Muscle layer of colon (tissue), 2 donors: ENCODE measurements at regions not wholly inside any gene's neighbourhood (a gene's known extent, or its start where the extent isn't known, plus 50 kb on each side); places are given as distances from the start of the nearest gene placed in this dataset.
"Not testable (repeated sequence)": the region's sequence is repeated elsewhere in the genome, so short reads cannot be mapped to it uniquely, and the experiment has no call there.

Experiments
- H3K27ac ChIP-seq: one replicate; pipeline ENCODE4 v1.7.0; 2013; ENCODE audit warnings: low read depth, mild to moderate bottlenecking, low read length, moderate library complexity
- H3K27me3 ChIP-seq, 2 donors: one replicate each; pipeline ENCODE4 v1.7.0; 2013; ENCODE audit warnings: low read length in 2 of 2, mild to moderate bottlenecking in 2 of 2; ENCODE audit not compliant: insufficient read depth in 2 of 2, control insufficient read depth in 1 of 2
- H3K36me3 ChIP-seq: one replicate; pipeline ENCODE4 v1.7.0; 2013; ENCODE audit warnings: mild to moderate bottlenecking, low read length; ENCODE audit not compliant: insufficient read depth
- H3K4me1 ChIP-seq: one replicate; pipeline ENCODE4 v1.7.0; 2013; ENCODE audit warnings: mild to moderate bottlenecking, low read length; ENCODE audit not compliant: insufficient read depth
- H3K4me3 ChIP-seq, 2 donors: one replicate each; pipeline ENCODE4 v1.7.0; 2013; ENCODE audit warnings: low read length in 2 of 2, low read depth in 1 of 2, mild to moderate bottlenecking in 1 of 2, moderate library complexity in 1 of 2
- H3K9ac ChIP-seq: one replicate; pipeline ENCODE4 v1.7.0; 2013; ENCODE audit warnings: low read length
- H3K9me3 ChIP-seq: one replicate; pipeline ENCODE4 v1.7.0; 2013; ENCODE audit warnings: mild to moderate bottlenecking, low read length
- donor health status: abdominal sarcoma.
- donor health status: Adenocarcinoma of cecum.

DNA sequence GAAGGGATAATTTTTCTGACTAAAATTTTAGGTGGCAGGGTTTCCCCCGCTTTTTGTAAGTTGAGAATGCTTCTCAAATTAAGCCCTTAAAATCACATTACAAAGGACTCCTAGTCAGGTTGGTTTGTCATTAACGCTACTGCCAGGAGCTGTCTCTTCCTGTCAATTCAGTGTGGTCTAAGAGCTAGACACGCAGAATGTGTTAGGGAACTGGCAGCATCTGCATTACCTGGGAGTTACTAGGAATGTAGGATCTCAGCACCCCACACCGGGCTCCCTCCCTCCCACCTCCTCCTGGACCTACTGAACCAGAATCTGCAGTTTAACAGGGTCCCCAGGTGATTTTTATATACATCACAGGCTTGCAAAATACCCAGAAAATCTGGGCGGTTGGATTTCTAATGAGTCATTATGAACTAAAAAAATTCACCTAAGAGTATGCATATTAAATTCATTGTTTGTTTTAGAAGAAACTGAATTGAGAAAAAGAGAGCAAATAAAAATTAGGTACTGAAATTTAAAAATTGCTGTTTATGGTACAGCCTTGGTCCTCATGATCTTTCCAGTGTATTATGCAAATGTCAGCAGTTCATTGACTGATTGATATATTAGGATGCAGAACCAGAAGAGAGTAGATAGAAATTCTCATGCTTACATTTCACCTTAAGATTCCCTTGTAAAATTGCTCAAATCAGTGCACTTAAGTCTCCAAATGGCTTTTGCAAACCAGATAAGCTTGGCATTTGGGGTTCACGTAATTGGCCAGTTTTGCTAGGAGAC lies 130.9 kb upstream of the ITGA6 start:
- Histone ChIP-seq H3K36me3 (no peaks in the 10 kb centered on the region), H3K4me1 (no peaks in the 10 kb centered on the region), H3K9ac (no peak overlapping the region), H3K4me3 (no peak overlapping the region), H3K27ac (no peak overlapping the region), H3K9me3 (no peaks in the 10 kb centered on the region), H3K27me3 (no peaks in the 10 kb centered on the region)

DNA sequence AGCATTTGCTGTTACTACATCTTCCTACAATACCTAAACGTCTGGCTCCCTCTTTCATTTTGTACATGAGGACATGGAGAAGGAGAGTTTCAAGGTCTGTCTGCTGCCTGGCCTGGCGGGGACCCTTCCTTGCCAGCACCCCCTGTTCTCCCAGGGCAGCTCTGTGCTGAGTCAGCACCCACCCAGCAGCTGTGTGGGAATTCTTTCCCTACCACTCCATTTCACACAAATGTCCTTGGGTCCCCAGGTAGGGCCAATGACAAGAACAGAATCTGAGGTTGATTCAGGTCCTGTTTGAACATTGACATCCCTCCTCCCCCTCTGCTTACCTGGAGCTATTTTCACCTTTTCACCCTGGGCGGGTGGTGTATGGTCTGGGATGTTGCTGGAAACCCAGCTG lies 129.9 kb upstream of the ITGA6 start:
- Histone ChIP-seq H3K9me3 (no peaks in the 10 kb centered on the region), H3K27ac (no peak overlapping the region), H3K4me3 (no peak overlapping the region), H3K36me3 (no peaks in the 10 kb centered on the region), H3K27me3 (no peaks in the 10 kb centered on the region), H3K9ac (no peak overlapping the region), H3K4me1 (no peaks in the 10 kb centered on the region)

DNA sequence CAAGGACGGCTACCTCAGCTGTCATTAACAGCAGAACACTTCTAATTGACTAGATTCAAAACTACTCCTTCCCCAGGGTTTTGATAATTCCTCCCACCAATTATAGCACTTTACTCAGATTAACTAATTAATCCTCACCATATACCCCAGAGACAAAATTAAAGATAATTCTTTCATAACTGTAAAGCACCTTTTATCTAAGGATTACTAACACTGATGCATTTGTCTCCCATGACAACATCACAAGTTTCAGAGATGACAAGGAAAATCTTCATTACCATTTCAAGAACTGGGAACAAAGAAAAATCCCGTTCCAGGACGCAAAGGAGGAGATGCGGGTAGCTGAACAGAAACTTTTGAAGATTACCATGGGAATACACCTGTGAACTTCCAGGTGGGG lies 129.4 kb upstream of the ITGA6 start:
- H3K9ac ChIP-seq = no peak overlapping the region
- H3K36me3 ChIP-seq = no peaks in the 10 kb centered on the region
- H3K9me3 ChIP-seq = no peaks in the 10 kb centered on the region
- H3K4me3 ChIP-seq = no peak overlapping the region
- no peak overlapping the region for H3K27ac ChIP-seq
- H3K4me1 ChIP-seq = no peaks in the 10 kb centered on the region
- no peaks in the 10 kb centered on the region for H3K27me3 ChIP-seq

DNA sequence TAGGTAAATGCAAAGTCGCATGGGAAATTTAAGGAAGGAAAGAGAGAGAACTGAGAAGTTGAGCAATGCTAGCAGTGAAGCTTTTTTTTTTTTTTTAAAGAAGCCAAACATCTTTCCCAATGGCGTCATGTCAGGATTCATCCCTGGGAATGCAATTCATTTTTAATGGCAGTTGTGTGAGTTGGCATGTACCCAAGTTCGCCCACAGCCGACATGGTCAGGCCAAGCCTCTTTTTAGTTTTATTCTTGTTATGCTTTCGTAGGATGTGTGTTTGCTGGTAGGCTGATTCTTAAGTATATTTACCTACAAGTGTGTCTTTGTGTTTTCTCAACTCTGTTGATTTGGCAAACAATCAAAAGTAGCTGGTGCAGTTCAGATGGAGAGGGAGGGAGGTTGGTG lies 127.6 kb upstream of the ITGA6 start:
- Histone ChIP-seq H3K9me3 (no peaks in the 10 kb centered on the region), H3K27me3 (no peaks in the 10 kb centered on the region), H3K4me3 (no peak overlapping the region), H3K36me3 (no peaks in the 10 kb centered on the region), H3K27ac (no peak overlapping the region), H3K9ac (no peak overlapping the region), H3K4me1 (no peaks in the 10 kb centered on the region)

DNA sequence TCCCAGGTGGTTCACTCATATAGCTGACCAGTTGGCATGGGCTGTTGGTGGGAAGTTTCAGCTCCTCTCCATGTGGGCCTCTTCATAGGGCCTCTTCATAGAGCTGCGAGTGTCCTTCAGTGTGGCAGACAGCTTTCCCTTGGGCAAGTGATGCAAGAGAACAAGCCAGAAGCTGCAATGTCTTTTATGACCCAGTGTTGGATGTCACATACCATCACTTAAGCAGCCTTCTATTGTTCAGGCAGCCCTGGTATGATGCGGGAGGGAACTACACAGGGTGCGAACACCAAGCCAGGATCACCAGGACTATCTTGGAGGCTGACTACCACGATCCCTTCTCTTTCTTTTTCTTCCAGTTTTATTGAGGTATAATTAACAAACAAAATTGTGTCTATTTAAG lies 126.5 kb upstream of the ITGA6 start:
- no peaks in the 10 kb centered on the region for H3K9me3 ChIP-seq
- no peaks in the 10 kb centered on the region for H3K4me1 ChIP-seq
- no peak overlapping the region for H3K27ac ChIP-seq
- no peak overlapping the region for H3K4me3 ChIP-seq
- no peak overlapping the region for H3K9ac ChIP-seq
- H3K27me3 ChIP-seq = no peaks in the 10 kb centered on the region
- H3K36me3 ChIP-seq = no peaks in the 10 kb centered on the region

DNA sequence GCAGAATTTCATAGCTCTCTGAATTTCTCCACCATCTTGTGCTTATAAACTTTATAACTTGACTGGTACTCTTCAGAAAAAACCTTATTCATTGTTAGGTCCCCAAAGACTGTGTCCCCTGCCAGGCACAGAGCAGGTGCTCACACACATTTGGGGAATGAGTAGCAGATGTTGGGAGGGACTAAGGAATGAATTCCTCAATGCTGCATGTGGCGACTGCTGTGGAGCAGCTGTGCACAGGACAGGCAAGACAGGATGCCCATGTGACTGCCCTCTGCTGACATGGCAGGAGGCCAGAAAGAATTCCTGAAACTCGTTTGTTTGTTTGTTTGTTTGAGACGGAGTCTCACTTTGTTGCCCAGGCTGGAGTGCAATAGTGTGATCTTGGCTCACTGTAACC lies 122.3 kb upstream of the ITGA6 start:
- H3K9me3 ChIP-seq = no peaks in the 10 kb centered on the region
- no peaks in the 10 kb centered on the region for H3K36me3 ChIP-seq
- H3K9ac ChIP-seq = no peak overlapping the region
- no peaks in the 10 kb centered on the region for H3K4me1 ChIP-seq
- no peak overlapping the region for H3K27ac ChIP-seq
- no peaks in the 10 kb centered on the region for H3K27me3 ChIP-seq
- no peak overlapping the region for H3K4me3 ChIP-seq

DNA sequence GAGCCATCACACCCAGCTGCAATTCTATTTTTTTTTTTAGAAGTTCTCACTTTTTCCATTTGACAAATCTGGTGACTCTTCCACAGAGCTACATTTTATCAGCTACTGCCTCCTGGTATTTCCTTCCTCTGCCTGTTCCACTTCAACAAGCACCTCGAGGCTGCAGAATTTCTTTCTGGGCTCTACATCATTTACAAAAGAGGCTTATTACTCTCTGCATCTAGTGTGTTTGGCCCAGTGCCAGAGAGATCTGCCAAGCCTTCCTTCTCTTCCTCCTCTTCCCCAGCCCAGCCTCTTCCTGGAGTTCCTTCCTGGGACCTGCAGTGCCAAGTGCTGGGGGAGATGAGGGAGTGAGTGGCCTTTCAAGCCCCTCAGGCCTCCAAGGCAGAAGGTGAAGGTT lies 119.6 kb upstream of the ITGA6 start:
- Histone ChIP-seq H3K9ac (no peak overlapping the region), H3K27me3 (no peaks in the 10 kb centered on the region), H3K36me3 (no peaks in the 10 kb centered on the region), H3K4me1 (no peaks in the 10 kb centered on the region), H3K27ac (no peak overlapping the region), H3K4me3 (no peak overlapping the region), H3K9me3 (no peaks in the 10 kb centered on the region)

DNA sequence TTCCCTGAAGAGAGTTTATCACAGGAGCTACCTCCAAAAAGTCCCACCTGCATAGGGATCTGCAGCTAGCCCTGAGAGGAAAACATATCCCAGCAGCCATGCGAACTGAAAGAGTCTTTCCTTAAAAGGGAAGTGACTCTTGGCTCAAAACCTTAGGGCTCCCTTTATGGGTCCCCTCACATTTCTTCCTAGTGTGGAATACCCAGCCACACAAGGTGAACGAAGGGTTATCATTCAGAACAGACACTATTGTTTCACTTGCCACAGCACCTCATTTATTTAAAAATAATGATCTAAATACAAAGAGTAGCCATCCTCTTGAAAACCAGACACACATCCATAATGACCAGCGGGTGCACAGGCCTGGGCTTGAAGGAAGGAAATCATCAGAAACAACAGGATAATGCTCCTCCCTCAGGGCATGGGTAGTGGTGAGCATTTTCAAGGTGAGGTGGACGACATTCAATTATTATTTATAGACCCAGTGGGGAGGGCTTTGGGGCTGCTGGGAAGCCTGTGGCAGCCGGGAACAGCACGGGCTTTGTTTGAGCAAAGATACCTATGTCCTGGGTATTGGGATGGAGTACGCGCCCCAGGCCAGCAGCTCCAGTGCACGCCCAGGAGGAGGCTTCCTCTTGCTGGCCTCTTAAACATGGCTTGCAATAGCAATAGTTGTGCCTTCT lies 119.0 kb upstream of the ITGA6 start:
- Histone ChIP-seq H3K4me3 (no peak overlapping the region), H3K27ac (no peak overlapping the region)

DNA sequence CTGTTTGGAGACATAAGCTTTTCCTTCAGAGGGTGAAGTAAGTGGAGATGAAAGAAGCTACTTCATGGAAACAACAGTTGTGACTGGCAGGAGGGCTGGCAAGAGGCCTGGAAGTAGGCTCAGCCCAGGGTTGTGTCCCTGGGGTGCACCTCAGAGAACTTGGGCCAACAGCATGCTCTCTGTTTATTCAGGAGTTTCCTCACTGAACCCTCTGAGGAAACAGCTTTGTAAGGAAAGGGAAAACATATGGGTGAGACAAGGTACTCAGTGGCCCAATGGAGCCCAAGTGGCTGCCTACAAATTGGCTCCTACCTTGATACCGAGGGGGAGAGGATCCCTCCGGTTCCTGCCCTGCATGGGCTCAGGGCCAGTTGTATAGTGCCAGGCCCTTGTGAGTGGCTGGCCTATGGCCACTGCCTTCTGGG lies 115.5 kb upstream of the ITGA6 start:
- H3K27me3 ChIP-seq = no peaks in the 10 kb centered on the region
- no peak overlapping the region for H3K4me3 ChIP-seq
- no peak overlapping the region for H3K27ac ChIP-seq
- no peak overlapping the region for H3K9ac ChIP-seq
- H3K4me1 ChIP-seq = no peaks in the 10 kb centered on the region
- no peaks in the 10 kb centered on the region for H3K9me3 ChIP-seq
- H3K36me3 ChIP-seq = no peaks in the 10 kb centered on the region

More for the DNA sequence above, 119.0 kb upstream of the ITGA6 start:
- Histone ChIP-seq H3K9me3 (no peaks in the 10 kb centered on the region), H3K9ac (no peak overlapping the region), H3K4me1 (no peaks in the 10 kb centered on the region), H3K27me3 (no peaks in the 10 kb centered on the region), H3K36me3 (no peaks in the 10 kb centered on the region)

DNA sequence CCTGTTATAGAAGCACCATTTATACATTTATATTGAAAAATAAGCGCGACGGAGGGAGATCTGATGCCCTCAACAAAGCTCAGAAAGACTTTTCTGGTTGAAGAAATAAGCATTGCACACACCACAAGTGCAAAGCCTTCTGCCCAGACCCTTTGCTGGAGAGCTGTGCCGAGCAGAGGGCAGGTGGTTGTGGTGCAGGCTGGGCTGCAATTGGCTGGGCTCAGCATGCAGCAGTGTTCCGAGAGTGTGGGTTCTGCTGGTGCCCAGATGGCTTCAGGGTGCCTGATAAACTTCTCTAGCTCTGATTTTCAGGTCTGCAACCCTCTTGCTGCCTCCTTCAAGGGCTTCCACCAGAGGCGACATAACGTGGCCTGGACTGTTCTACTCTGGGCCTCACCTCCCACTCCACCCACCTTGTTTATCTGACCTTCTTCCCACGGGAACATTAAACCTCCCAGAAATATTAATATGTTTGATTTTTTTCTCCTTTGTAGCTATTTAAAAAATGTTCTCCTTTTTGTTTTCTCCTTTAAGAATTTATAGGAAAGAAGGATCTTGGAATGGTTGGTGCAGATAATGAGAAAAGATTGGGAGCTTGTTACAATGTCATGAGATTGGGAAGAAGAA lies 113.6 kb upstream of the ITGA6 start:
- Histone ChIP-seq H3K4me3 (no peak overlapping the region), H3K9me3 (no peaks in the 10 kb centered on the region), H3K27me3 (no peaks in the 10 kb centered on the region), H3K27ac (no peak overlapping the region), H3K36me3 (no peaks in the 10 kb centered on the region), H3K4me1 (no peaks in the 10 kb centered on the region), H3K9ac (no peak overlapping the region)

DNA sequence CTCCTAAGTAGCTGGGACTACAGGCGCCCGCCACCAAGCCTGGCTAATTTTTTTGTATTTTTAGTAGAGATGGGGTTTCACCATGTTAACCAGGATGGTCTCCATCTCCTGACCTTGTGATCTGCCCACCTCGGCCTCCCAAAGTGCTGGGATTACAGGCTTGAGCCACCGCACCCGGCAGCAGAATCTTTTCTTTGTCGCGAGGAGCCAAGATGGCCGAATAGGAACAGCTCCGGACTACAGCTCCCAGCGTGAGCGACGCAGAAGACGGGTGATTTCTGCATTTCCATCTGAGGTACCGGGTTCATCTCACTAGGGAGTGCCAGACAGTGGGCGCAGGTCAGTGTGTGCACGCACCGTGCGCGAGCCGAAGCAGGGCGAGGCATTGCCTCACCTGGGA lies 112.3 kb upstream of the ITGA6 start:
- H3K27ac ChIP-seq, H3K4me1 ChIP-seq, H3K27me3 ChIP-seq, H3K9me3 ChIP-seq, H3K4me3 ChIP-seq, H3K9ac ChIP-seq, H3K36me3 ChIP-seq: not testable (repeated sequence)
